HFFc6 (cell line): ENCODE measurements at regions not wholly inside any gene's neighbourhood (a gene's known extent, or its start where the extent isn't known, plus 50 kb on each side); places are given as distances from the start of the nearest gene placed in this dataset.

Experiments used
- DNase-seq: peaks from one replicate; pipeline ENCODE4 v3.0.0-alpha.2; 2018
- H3K27ac Mint-ChIP-seq: 2 replicates; pipeline ENCODE4 v1.8.0; 2020; ENCODE audit warnings: mild to moderate bottlenecking, mixed read lengths
- H3K27me3 Mint-ChIP-seq: 2 replicates; pipeline ENCODE4 v1.8.0; 2021; ENCODE audit warnings: mild to moderate bottlenecking, moderate library complexity, mixed read lengths; ENCODE audit not compliant: insufficient read depth
- H3K36me3 Mint-ChIP-seq: 2 replicates; pipeline ENCODE4 v1.8.0; 2021; ENCODE audit warnings: low read depth, mixed read lengths
- H3K4me1 Mint-ChIP-seq: 2 replicates; pipeline ENCODE4 v1.8.0; 2020; ENCODE audit warnings: low read depth, mixed read lengths
- H3K4me3 Mint-ChIP-seq: 2 replicates; pipeline ENCODE4 v1.8.0; 2020; ENCODE audit warnings: mild to moderate bottlenecking, moderate library complexity, mixed read lengths
- H3K9me3 Mint-ChIP-seq: 2 replicates; pipeline ENCODE4 v1.8.0; 2020; ENCODE audit warnings: mild to moderate bottlenecking, mixed read lengths
- TF ChIP-seq, protein P1 (sequence below): fragments of 200-600 bp; sonication (generic); IDR thresholded peaks from 2 replicates; pipeline ENCODE4 v1.5.0; 2021; ENCODE audit warnings: antibody characterized with exemption, mild to moderate bottlenecking

DNA sequence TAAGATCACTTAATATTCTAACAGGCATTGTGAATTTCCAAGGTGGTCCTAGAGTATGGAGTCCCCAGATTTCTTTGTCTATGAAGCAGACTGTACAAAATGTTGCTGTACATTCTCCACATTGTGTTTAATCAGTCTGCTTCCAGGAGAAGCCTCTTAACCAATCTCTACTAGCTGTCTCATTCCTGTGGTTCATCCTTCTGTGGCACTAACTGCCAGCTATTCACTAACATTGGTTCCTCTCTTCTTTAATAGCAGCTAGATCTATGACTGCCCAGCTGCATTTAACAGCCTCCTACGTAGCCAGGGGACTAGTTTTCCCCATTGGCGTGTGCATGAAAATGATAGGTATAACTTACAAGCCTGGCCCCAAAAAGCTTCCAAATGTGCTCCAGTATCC, 395.4 kb downstream of the SAMD5 start:
- no peak for DNase-seq
- Mint-ChIP-seq H3K36me3 (no peaks in the 10 kb centered on the region), H3K4me3 (no peak overlapping the region), H3K27ac (no peak overlapping the region), H3K4me1 (no peaks in the 10 kb centered on the region), H3K27me3 (no peaks in the 10 kb centered on the region; the same call in 1 of the 2 replicates), H3K9me3 (peaks cover 23% of the 10 kb centered on the region; the same call in 1 of the 2 replicates)
- TF ChIP-seq, protein P1, sequence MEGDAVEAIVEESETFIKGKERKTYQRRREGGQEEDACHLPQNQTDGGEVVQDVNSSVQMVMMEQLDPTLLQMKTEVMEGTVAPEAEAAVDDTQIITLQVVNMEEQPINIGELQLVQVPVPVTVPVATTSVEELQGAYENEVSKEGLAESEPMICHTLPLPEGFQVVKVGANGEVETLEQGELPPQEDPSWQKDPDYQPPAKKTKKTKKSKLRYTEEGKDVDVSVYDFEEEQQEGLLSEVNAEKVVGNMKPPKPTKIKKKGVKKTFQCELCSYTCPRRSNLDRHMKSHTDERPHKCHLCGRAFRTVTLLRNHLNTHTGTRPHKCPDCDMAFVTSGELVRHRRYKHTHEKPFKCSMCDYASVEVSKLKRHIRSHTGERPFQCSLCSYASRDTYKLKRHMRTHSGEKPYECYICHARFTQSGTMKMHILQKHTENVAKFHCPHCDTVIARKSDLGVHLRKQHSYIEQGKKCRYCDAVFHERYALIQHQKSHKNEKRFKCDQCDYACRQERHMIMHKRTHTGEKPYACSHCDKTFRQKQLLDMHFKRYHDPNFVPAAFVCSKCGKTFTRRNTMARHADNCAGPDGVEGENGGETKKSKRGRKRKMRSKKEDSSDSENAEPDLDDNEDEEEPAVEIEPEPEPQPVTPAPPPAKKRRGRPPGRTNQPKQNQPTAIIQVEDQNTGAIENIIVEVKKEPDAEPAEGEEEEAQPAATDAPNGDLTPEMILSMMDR, result no peak

DNA sequence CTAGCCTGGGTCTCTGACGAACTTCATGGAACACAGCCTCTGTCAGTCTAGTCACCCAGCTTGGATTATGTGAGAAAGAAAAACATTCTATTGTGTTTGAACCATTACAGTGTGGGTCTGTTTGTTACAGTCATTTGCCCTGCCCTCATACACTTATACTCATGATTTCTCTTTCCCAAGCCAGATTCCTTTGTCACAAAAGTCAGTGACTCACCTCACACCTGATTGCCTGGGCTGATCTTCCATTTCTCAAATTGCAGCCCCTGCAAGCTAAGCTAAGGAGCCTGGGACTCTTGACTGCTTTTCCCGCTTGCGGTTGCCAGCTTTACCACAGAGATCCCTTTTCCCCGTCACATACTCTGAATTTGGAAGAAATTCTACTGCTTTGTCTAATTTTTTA, 395.9 kb downstream of the SAMD5 start:
- H3K4me3 Mint-ChIP-seq, result no peak overlapping the region
- peaks cover 28% of the 10 kb centered on the region for H3K9me3 Mint-ChIP-seq
- no peak overlapping the region for H3K27ac Mint-ChIP-seq
- TF ChIP-seq, protein P1, result no peak
- no peak for DNase-seq
- H3K27me3 Mint-ChIP-seq, result no peaks in the 10 kb centered on the region; the same call in 1 of the 2 replicates
- no peaks in the 10 kb centered on the region for H3K36me3 Mint-ChIP-seq
- no peaks in the 10 kb centered on the region for H3K4me1 Mint-ChIP-seq

DNA sequence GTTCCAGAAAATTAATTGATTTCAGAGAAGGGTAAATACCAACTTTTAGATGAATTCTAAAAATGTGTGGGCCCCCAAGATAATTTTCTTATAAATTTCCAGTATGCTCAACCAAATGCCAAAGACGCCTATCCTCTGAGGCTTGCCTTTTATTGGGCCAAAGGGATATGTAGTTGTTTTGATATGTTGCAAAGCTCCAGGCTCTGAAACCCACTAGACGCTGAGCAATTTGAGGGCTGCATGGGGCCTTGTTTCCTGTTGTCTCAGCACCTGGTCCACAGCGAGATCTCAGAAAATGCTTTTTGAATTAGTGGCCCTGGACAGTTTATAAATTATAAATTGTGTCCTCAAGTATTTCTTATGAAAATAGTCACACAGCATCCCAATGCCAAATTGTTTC, 397.2 kb downstream of the SAMD5 start:
- TF ChIP-seq, protein P1, result no peak
- Mint-ChIP-seq H3K36me3 (no peaks in the 10 kb centered on the region), H3K27me3 (no peaks in the 10 kb centered on the region; the same call in 1 of the 2 replicates), H3K4me3 (no peak overlapping the region), H3K9me3 (peaks cover 21% of the 10 kb centered on the region), H3K27ac (no peak overlapping the region), H3K4me1 (no peaks in the 10 kb centered on the region)
- no peak for DNase-seq

DNA sequence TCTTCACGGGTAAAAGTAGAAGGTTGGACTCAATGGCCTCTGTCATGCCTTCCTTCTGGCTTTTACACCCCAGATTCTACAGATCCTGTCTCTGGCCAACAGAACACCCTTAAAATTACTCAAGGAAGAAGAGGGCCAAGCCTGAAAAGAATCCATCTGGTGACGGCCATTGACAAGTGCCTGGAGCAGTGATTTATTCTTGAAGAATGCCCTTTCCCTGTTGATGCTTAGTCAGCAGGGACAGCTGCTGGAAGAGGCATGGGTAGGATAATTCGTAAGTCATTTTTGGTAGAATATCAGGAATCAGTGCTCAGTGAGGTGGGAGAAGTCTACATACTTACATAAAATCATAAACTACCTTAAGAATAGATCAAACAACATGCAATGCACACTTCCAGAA, 397.9 kb downstream of the SAMD5 start:
- H3K4me3 Mint-ChIP-seq, result no peak overlapping the region
- 0 out of 2 replicates have a peak, but pooled peaks cover 4% of the 10 kb centered on the region for H3K36me3 Mint-ChIP-seq
- TF ChIP-seq, protein P1, result no peak
- no peak overlapping the region for H3K27ac Mint-ChIP-seq
- no peak for DNase-seq
- no peaks in the 10 kb centered on the region for H3K4me1 Mint-ChIP-seq
- H3K9me3 Mint-ChIP-seq, result peaks cover 25% of the 10 kb centered on the region
- H3K27me3 Mint-ChIP-seq, result no peaks in the 10 kb centered on the region; the same call in 1 of the 2 replicates

DNA sequence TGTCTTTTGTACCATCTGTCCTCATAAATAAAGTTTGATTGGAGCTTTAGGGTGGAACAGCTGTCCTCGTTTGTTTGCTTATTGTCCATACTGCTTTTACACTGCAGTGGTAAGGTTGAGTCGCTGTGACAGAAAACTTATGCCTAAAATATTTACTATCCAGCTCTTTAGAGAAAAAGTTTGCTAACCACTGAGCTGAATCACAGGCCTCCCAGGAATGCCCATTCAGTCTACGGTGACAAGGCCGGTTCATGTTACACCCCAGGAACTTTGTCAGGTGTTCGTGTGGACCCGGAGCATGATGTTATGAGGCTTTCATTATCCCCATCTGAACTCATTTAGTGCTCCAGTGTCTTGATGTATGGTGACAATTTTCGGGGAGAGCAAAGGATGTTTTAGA, 401.1 kb downstream of the SAMD5 start:
- DNase-seq, result no peak
- TF ChIP-seq, protein P1, result no peak
- H3K9me3 Mint-ChIP-seq, result peaks cover 48% of the 10 kb centered on the region
- H3K27me3 Mint-ChIP-seq, result peaks cover 1% of the 10 kb centered on the region
- no peak overlapping the region for H3K27ac Mint-ChIP-seq
- no peaks in the 10 kb centered on the region for H3K4me1 Mint-ChIP-seq
- H3K4me3 Mint-ChIP-seq, result no peak overlapping the region
- H3K36me3 Mint-ChIP-seq, result 0 out of 2 replicates have a peak, but pooled peaks cover 8% of the 10 kb centered on the region

DNA sequence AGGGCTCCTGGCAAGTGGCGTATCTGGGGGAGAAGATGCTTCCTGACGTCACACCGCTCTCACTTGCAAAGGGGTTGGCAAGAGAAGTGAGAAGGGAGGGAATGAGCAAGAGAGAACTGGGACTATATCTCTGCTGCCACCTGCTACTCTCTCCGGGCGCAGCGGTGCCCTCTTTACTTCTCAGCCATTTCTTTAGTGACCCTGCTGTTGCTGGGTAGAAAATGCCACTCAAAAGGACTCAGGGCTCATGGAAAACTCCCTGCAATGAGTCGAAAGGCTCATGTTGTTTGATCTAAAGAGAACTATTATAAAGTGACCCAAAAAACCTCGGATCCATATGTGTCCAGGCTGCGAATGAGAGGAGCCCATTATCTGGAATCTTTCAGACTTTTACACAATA, 401.8 kb downstream of the SAMD5 start:
- peaks cover 1% of the 10 kb centered on the region for H3K27me3 Mint-ChIP-seq
- no peak for DNase-seq
- H3K9me3 Mint-ChIP-seq, result peaks cover 48% of the 10 kb centered on the region
- no peak overlapping the region for H3K4me3 Mint-ChIP-seq
- no peaks in the 10 kb centered on the region for H3K4me1 Mint-ChIP-seq
- TF ChIP-seq, protein P1, result no peak
- H3K27ac Mint-ChIP-seq, result no peak overlapping the region
- H3K36me3 Mint-ChIP-seq, result 0 out of 2 replicates have a peak, but pooled peaks cover 8% of the 10 kb centered on the region
